GM12873 (cell line): ENCODE measurements at regions not wholly inside any gene's neighbourhood (a gene's known extent, or its start where the extent isn't known, plus 50 kb on each side); places are given as distances from the start of the nearest gene placed in this dataset.

ENCODE experiments used
- CTCF ChIP-seq: IDR thresholded peaks from 2 replicates; pipeline ENCODE4 v1.5.1; 2012; ENCODE audit warnings: low read depth, mild to moderate bottlenecking, moderate library complexity, low read length, control low read depth; ENCODE audit not compliant: insufficient read depth; ENCODE audit errors: missing control alignments

- TF ChIP-seq CTCF, result no peak
Observed at GRCh38 chr5:138661991-138662434, 86.8 kb upstream of the HSPA9 start.

- TF ChIP-seq CTCF, result no peak
Observed at GRCh38 chr5:138661291-138661960, 86.2 kb upstream of the HSPA9 start.

GRCh38 chr5:138660051-138660572, 84.9 kb upstream of the HSPA9 start:
- no peak for TF ChIP-seq CTCF

GRCh38 chr5:138659561-138659960, 84.4 kb upstream of the HSPA9 start:
- no peak for TF ChIP-seq CTCF

- TF ChIP-seq CTCF, result no peak
Observed at GRCh38 chr5:138659121-138659520, 83.9 kb upstream of the HSPA9 start.

- TF ChIP-seq CTCF, result no peak
Observed at GRCh38 chr5:138658676-138659075, 83.5 kb upstream of the HSPA9 start.

- no peak for TF ChIP-seq CTCF
Observed at GRCh38 chr5:138657360-138657759, 82.2 kb upstream of the HSPA9 start.
